ENCODE measurements at regions not wholly inside any gene's neighbourhood (a gene's known extent, or its start where the extent isn't known, plus 50 kb on each side); places are given as distances from the start of the nearest gene placed in this dataset.
"Not testable (repeated sequence)": the region's sequence is repeated elsewhere in the genome, so short reads cannot be mapped to it uniquely, and the experiment has no call there.

DNA sequence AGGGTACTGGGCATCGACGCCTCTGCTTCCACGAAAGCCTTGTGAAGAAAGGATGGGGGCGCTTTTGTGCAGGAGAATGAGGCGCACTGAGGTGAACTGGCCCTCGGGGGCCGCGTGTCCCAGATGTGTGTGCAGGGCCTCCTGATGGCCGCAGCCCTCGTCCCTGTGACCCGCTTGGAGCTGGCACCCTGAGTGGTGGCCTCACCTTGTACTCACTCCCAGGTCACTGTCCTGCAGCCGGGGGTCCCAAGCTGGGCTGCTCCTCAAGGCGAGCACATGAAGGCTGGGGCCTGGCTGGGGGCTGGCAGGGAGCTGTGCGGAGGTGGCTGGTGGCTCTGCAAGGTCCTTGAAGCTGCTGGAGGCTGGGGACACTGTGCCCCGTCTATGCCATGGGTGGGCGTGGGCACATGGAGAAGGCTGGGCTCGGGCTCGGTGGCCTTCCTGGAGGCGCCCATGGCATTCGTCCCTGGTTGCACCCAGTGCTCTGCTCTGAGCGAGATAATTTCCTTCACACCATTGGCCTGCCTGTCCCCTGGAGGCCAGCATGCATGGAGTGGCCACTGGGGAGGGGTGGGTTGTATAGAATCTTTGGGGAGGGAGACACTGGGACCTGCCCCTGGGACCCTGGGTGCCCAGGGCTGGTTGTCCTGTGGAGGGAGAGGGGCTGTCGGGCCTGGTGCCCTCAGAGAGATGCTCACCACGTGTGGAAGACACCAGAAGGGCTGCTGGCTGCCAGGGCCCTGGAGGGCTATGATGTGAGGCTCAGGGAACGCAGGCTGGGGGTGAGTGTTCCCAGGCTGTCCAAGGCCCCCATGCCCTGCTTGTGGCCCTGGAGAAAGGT, 79.3 kb downstream of the TMEM121 start:
- H3K27ac Mint-ChIP-seq, result no peak overlapping the region
- H3K36me3 Mint-ChIP-seq (ENCODE audit: low read depth), result no peaks in the 10 kb centered on the region
- ChIA-PET POLR2A (no interaction called here), CTCF (interaction anchor here (0.7 kb wide), 1 partner anchor 215 kb away, joined by 3 read pairs; no protein-coding TSS in a partner anchor)
- H3K4me3 Mint-ChIP-seq, result no peak overlapping the region
- no peak for DNase-seq
- no peaks in the 10 kb centered on the region for H3K4me1 Mint-ChIP-seq
- H3K27me3 Mint-ChIP-seq, result no peaks in the 10 kb centered on the region
- H3K9me3 Mint-ChIP-seq, result no peaks in the 10 kb centered on the region

- H3K27ac Mint-ChIP-seq; CTCF ChIA-PET; H3K27me3 Mint-ChIP-seq; H3K4me3 Mint-ChIP-seq; H3K36me3 Mint-ChIP-seq (ENCODE audit: low read depth); H3K9me3 Mint-ChIP-seq; DNase-seq; POLR2A ChIA-PET; H3K4me1 Mint-ChIP-seq: not testable (repeated sequence)
These were observed 80.1 kb downstream of the TMEM121 start for GRCh38 chr14:105606305-105606975.

DNA sequence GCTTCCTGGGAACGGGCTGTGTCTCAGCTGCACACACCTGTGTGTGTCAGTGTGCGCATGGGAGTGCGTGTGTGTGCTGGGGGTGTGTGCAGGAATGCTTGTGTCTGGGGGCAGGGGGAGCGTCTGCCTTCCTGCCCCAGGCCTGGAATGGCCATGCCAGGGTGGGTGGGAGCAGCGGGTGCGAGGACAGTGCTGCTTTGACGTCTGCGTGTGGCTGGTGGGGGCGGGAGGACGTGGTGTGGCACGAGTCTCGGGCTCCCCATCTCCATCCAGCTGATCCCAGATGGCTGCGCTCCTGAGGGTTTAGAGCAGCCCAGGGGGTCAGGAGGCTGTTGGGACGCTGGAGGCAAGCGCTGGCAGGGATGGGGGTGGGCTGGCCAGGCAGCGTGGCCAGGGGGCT, 80.6 kb downstream of the TMEM121 start:
- H3K4me1 Mint-ChIP-seq; POLR2A ChIA-PET; H3K4me3 Mint-ChIP-seq; H3K27me3 Mint-ChIP-seq; H3K9me3 Mint-ChIP-seq; H3K27ac Mint-ChIP-seq; DNase-seq; H3K36me3 Mint-ChIP-seq (ENCODE audit: low read depth); CTCF ChIA-PET: not testable (repeated sequence)

- H3K36me3 Mint-ChIP-seq (ENCODE audit: low read depth); H3K27ac Mint-ChIP-seq; H3K4me1 Mint-ChIP-seq; H3K4me3 Mint-ChIP-seq; CTCF ChIA-PET; DNase-seq; H3K9me3 Mint-ChIP-seq; POLR2A ChIA-PET: not testable (repeated sequence)
- H3K27me3 Mint-ChIP-seq, result peaks cover 12% of the 10 kb centered on the region
These were observed 88.6 kb downstream of the TMEM121 start for GRCh38 chr14:105614987-105615386.

DNA sequence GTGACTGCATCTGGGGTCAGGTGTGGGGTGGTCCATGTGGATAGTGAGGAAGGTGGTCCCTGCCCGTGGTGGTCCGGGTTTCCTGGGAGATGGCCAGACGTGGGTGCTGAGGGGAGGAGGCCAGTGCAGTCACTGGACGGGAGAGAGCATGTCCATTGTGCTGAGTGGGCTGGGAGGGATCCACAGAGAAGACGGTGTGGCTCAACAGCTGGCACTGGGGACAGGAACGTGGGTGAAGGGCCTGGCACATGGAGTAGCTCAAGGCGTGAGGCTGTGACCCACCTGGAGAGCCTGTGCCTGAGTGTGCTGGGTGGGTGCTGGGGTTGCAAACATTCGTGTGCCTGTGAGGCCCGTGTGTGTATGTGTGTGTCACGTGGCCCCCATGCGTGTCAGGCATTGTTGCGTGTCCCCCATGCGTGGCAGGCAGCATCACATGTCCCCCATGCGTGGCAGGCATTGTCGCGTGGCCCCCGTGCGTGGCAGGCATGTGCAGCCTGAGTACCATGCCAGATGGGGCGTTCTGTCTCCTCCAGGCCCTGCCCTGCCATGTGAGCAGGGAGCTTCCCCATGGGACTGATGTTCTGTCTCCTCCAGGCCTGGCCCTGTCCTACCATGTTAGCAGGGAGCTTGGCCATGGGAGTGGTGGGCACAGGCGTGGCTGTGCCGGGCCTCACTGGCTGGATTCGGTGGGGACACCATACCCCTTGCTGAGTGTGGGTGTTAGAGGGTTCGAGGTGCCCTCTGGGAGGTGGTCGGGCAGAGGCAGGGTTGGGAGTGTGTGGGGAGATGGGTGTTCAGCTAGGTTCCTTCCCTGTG, 89.8 kb downstream of the TMEM121 start:
- H3K27ac Mint-ChIP-seq; H3K4me1 Mint-ChIP-seq; H3K9me3 Mint-ChIP-seq; H3K36me3 Mint-ChIP-seq (ENCODE audit: low read depth); CTCF ChIA-PET; H3K4me3 Mint-ChIP-seq; POLR2A ChIA-PET; DNase-seq: not testable (repeated sequence)
- peaks cover 12% of the 10 kb centered on the region for H3K27me3 Mint-ChIP-seq

DNA sequence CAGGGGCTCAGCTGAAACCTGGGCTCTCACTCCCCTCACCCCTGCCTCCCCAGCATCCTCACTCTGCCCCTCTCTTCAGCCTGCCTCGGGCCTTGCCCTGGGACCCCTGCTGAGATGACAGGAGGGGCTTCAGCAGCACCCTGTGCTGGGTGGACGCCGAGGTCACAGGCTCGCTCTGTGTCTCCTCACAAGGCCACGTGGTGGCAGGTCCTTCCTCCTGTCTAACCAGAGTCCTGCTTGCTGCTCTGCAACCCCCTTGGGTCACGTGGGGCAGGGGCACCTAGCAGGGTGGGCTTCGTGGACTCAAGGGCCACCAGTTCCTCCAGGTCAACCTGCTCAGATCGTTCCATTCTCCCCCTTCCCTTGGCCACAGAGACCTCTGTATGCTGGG, 90.4 kb downstream of the TMEM121 start:
- Mint-ChIP-seq H3K4me3 (no peak overlapping the region), H3K27me3 (peaks cover 10% of the 10 kb centered on the region), H3K27ac (no peak overlapping the region), H3K4me1 (no peaks in the 10 kb centered on the region), H3K9me3 (peaks cover 6% of the 10 kb centered on the region), H3K36me3 (ENCODE audit: low read depth) (no peaks in the 10 kb centered on the region)
- ChIA-PET POLR2A (no interaction called here), CTCF (no interaction called here)
- peak; percentile 16 for DNase-seq

- DNase-seq, result peak; percentile 17
- CTCF ChIA-PET, result no interaction called here
- peaks cover 10% of the 10 kb centered on the region for H3K27me3 Mint-ChIP-seq
- no peaks in the 10 kb centered on the region for H3K36me3 Mint-ChIP-seq (ENCODE audit: low read depth)
- no peaks in the 10 kb centered on the region for H3K4me1 Mint-ChIP-seq
- peaks cover 6% of the 10 kb centered on the region for H3K9me3 Mint-ChIP-seq
- POLR2A ChIA-PET, result no interaction called here
- no peak overlapping the region for H3K4me3 Mint-ChIP-seq
- H3K27ac Mint-ChIP-seq, result no peak overlapping the region
These were observed 90.9 kb downstream of the TMEM121 start for GRCh38 chr14:105617201-105617777.

DNA sequence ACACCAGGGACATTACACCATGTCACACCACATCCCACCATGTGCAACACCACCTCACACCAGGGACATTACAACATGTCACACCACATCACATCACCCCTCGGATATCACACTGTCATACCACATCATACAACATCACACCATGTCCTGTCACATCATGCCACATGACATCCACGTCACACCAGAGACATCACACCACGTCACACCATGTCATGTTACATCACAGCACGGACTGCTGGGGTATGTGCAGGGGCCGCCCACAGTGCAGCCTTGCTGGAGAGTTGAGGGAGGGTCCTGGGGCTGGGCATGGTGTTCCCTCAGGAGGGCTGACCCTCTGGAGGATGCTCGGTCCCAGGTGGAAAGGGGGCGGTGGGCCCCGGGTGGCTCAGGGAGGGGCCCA, 91.4 kb downstream of the TMEM121 start:
- H3K27me3 Mint-ChIP-seq; H3K9me3 Mint-ChIP-seq; CTCF ChIA-PET; POLR2A ChIA-PET; H3K36me3 Mint-ChIP-seq (ENCODE audit: low read depth); H3K4me1 Mint-ChIP-seq; H3K4me3 Mint-ChIP-seq; H3K27ac Mint-ChIP-seq: not testable (repeated sequence)
- DNase-seq, result peak; percentile 14

DNA sequence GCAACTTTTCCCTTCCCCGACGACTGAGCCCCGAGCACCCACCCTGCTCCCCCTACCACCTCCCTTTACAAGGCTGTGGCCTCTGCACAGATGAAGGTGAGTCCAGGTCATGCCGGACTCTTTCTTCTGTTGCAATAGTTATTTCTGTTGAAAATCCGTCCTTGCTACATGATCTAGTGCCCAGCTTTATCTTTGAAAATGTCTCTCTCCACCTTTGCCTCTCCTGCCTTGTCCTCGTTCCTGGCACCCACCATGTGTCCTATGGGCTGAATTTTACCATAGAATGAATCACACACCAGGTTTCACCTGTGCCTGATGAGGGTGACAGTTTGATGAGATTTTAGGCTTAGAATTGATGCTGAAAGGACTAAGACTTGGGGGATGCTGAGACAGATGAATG, 92.9 kb downstream of the TMEM121 start:
- CTCF ChIA-PET; H3K9me3 Mint-ChIP-seq; H3K27me3 Mint-ChIP-seq; H3K36me3 Mint-ChIP-seq (ENCODE audit: low read depth); H3K27ac Mint-ChIP-seq; H3K4me3 Mint-ChIP-seq; POLR2A ChIA-PET; H3K4me1 Mint-ChIP-seq: not testable (repeated sequence)
- DNase-seq, result peak; percentile 6

- H3K27ac Mint-ChIP-seq; H3K27me3 Mint-ChIP-seq; CTCF ChIA-PET; H3K36me3 Mint-ChIP-seq (ENCODE audit: low read depth); POLR2A ChIA-PET; H3K4me1 Mint-ChIP-seq; H3K9me3 Mint-ChIP-seq; H3K4me3 Mint-ChIP-seq: not testable (repeated sequence)
- DNase-seq, result peak; percentile 2
These were observed 93.9 kb downstream of the TMEM121 start for GRCh38 chr14:105620178-105620864.

GRCh38 chr14:105620865-105621471, 94.6 kb downstream of the TMEM121 start:
- H3K27ac Mint-ChIP-seq; CTCF ChIA-PET; H3K9me3 Mint-ChIP-seq; H3K36me3 Mint-ChIP-seq (ENCODE audit: low read depth); H3K27me3 Mint-ChIP-seq; H3K4me1 Mint-ChIP-seq; H3K4me3 Mint-ChIP-seq; POLR2A ChIA-PET: not testable (repeated sequence)
- DNase-seq, result peak; percentile 9

- peak; percentile 14 for DNase-seq
- H3K27me3 Mint-ChIP-seq; H3K27ac Mint-ChIP-seq; POLR2A ChIA-PET; H3K36me3 Mint-ChIP-seq (ENCODE audit: low read depth); H3K9me3 Mint-ChIP-seq; CTCF ChIA-PET; H3K4me3 Mint-ChIP-seq; H3K4me1 Mint-ChIP-seq: not testable (repeated sequence)
These were observed 95.3 kb downstream of the TMEM121 start for GRCh38 chr14:105621479-105622328.
